GM13976 (cell line): ENCODE measurements at regions not wholly inside any gene's neighbourhood (a gene's known extent, or its start where the extent isn't known, plus 50 kb on each side); places are given as distances from the start of the nearest gene placed in this dataset.

Experiments
- DNase-seq: peaks from one replicate; pipeline ENCODE4 v3.0.0; 2012; ENCODE audit warnings: low spot score
- in situ Hi-C: fragments of 300-500 bp; cut with MboI; formaldehyde crosslinking; loops from one replicate; pipeline ENCODE4 v1.12.0; 2022; ENCODE audit warnings: low sequenced_read_pairs, mixed read lengths, inconsistent platforms; ENCODE audit not compliant: unreplicated experiment
- TF ChIP-seq, protein P1 (sequence below): IDR thresholded peaks from 2 replicates; pipeline ENCODE4 v1.5.1; 2012; ENCODE audit warnings: borderline replicate concordance, mild to moderate bottlenecking; ENCODE audit not compliant: insufficient read depth; ENCODE audit errors: extremely low read depth, missing control alignments, control extremely low read depth

DNA sequence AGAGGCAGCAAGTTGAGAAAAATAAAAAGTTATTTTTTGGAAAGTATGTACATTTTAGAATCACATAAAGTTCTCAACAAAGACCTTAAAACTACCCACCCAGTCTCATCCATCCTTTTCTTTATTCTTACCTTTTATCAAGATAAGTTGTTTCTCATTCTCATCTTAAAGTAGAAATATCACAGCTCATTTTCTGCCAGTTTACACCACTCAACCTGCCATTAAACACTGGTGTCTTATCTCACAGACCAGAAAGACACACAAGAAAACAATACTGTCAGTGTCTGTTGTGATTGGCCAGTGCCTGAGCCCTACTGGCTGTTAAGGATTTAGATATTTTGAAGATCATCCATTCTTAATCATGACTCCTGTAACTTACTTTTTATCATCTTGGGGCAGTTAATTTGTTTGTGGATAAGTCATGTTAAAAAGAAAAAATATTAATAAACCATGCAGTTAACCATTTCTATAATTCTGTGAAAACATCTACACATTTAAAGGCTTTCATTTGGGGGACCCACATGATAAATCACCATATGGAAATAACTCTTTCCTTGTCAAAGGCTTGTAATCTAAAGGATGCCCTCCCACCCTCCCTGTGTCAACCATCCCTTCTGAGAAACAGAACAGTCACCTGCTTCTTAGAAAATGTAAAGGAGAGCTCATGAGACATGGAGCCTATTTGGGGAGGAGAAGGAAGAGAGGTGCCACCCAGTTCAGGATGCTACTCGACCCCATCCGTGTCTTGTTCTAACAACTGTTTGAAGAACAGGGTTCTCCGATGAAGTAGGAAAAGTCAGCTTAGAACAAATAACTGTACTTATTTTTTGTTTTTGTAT, 897.2 kb upstream of the INTU start:
- no peak for DNase-seq
- in situ Hi-C loops = no loop called here
- TF ChIP-seq, protein P1, sequence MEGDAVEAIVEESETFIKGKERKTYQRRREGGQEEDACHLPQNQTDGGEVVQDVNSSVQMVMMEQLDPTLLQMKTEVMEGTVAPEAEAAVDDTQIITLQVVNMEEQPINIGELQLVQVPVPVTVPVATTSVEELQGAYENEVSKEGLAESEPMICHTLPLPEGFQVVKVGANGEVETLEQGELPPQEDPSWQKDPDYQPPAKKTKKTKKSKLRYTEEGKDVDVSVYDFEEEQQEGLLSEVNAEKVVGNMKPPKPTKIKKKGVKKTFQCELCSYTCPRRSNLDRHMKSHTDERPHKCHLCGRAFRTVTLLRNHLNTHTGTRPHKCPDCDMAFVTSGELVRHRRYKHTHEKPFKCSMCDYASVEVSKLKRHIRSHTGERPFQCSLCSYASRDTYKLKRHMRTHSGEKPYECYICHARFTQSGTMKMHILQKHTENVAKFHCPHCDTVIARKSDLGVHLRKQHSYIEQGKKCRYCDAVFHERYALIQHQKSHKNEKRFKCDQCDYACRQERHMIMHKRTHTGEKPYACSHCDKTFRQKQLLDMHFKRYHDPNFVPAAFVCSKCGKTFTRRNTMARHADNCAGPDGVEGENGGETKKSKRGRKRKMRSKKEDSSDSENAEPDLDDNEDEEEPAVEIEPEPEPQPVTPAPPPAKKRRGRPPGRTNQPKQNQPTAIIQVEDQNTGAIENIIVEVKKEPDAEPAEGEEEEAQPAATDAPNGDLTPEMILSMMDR = no peak

DNA sequence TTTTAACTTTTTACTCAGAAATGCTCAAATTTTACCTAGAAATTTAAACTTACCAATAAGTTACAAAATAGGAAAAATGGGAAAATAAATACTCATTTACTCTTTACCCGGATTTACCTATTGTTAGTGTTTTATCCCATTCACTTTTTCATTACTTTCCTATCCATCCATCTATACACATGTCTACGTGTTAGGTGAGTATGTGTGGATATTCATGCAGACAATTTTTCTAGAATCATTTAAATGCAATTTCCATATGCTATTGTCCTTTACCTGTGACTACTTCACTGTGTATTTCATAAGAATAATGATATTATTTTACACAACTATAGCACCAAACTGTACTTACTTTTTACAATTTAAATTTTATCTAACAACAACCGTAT, 896.6 kb upstream of the INTU start:
- no peak for DNase-seq
- in situ Hi-C loops = no loop called here
- TF ChIP-seq, protein P1 = no peak

DNA sequence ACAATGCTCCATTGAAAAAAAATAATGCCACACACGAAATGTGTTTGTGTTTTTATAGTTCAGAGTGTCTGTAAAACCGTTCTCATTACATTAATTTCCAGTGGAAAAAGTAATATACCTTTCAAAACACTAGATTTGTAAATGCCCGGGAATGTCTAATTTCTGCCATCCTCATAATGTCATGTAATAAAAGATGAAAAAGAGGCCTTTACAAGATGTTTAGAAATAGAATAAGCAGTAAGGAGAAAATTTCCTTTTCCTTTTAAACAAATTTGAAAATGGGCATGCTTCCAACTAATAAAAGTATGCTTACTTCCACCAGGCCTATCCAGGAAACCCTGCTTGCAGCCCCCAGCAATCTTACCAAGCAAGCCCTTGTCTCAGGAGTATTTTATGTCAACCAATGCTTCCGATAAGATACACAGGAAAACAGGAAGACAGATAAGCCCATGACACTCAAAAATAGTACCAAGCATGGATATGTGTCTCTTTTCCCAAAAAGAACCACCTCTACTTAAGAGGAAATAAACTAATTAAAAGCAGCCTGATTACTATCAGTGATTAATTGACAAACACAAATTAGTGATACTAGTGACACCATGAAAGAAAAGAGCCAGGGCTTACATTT, 894.7 kb upstream of the INTU start:
- in situ Hi-C loops = no loop called here
- TF ChIP-seq, protein P1 = no peak
- no peak for DNase-seq

DNA sequence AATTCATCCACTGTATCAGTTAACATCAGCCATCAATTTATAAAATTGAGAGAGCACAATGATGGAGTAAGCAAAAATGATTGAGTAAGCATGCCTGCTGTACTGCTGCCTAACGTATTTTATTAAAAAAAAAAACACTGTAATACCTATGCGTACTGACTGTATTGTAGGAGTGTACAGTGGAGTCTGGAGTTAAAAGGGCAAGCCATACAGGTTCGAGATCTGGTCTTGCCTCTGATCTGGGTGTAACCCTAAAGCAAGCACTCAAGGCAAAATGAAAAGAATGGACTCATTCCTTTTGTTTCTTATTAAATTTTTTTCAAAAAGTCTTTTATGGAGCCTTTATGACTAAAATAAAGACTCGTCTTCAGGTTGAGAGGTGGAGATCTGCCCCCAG, 894.2 kb upstream of the INTU start:
- TF ChIP-seq, protein P1 = no peak
- DNase-seq = no peak
- in situ Hi-C loops = no loop called here

DNA sequence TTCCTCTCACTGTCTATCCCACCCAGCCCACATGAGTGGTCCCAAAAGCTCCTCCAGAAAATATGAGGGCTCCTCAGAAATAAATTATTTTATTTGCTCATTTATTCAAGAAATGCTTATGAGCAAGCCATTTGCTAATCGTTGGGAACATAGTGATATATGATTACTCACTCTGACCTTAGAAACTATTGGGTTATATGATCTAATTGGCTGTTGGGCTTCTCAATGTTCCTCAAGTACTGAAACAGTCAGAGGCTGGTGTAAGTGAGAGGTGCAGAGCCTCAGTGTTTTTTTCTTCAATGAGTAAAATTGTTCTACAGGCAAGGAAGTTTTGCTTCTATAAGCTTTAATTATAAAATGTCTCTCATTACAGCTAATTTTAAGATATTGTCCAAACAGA, 893.8 kb upstream of the INTU start:
- in situ Hi-C loops = no loop called here

DNA sequence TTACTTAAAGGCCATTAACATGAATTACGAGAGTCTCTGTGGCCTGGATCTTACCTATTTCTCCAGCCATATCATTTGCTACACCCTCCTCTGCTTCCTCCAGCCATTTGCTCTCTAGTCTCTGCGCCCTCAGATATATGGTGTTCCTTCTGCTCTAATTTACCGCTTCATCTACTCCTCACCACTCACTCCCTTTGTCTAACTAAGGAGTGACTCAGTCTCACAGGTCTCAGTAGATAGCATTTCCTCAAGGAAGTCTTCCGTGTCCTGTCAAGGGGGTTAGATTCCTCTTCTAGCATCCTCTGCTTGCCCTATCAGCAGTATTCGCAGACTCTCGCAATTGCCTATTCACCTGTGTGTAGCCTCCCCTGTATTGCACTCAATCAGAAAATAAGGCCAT, 892.1 kb upstream of the INTU start:
- no peak for DNase-seq
- in situ Hi-C loops = no loop called here
- TF ChIP-seq, protein P1 = no peak

More for the DNA sequence above, 893.8 kb upstream of the INTU start:
- TF ChIP-seq, protein P1 = no peak
- no peak for DNase-seq
